ENCODE measurements at regions not wholly inside any gene's neighbourhood (a gene's known extent, or its start where the extent isn't known, plus 50 kb on each side); places are given as distances from the start of the nearest gene placed in this dataset.

DNA sequence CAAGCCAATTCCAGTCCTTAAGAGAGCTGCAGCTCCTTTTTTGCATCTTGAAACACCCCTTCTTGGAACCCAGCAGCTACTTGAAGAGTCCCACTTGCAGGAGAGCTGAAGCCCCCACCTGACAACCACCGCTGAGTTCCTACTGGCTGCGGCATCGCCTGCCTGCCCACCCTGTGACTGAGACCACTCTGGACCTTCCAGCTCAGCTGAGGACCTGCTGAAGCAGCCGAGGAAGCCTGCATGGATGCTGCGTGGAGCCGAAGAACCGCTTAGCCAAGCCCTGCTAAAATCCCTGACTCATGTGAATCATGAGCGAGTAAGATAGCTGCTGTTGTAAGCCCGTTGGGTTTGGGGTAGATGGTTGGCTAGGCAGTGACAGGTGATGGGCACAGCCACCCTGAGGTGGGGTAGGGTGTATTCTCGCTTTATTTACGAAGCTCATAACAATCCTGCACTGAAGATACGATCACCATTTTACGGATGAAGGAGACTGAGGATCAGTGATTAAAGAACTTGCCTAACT lies 78.4 kb downstream of the INHBB start:
- H4K5ac ChIP-seq (ENCODE audit: insufficient read length, low read depth, low read length) = no peak overlapping the region
- H3K4ac ChIP-seq (replicated peaks; ENCODE audit: insufficient read length, low read depth, low read length) = no peak overlapping the region
- no peak overlapping the region for H2AFZ ChIP-seq (ENCODE audit: low read length)
- no peaks in the 10 kb centered on the region for H3K79me2 ChIP-seq (ENCODE audit: control insufficient read depth in 1 of 2, insufficient read depth in 2 of 2, low read length in 2 of 2)
- no peaks in the 10 kb centered on the region for H3K36me3 ChIP-seq (ENCODE audit: control insufficient read depth in 2 of 4, insufficient read depth in 4 of 4, low read length in 3 of 4)
- H2BK20ac ChIP-seq (ENCODE audit: low read length) = no peak overlapping the region
- H2BK120ac ChIP-seq (replicated peaks; ENCODE audit: low read depth, low read length) = no peak overlapping the region
- H3K4me3 ChIP-seq (ENCODE audit: extremely low read depth in 1 of 4, insufficient read depth in 2 of 4, low read depth in 3 of 4, low read length in 4 of 4) = no peak overlapping the region
- H2BK12ac ChIP-seq (ENCODE audit: low read depth, low read length) = no peak overlapping the region
- peaks cover 2 to 7% (median 6%) of the 10 kb centered on the region in 4 experiments; a peak in 5 of 7 replicates for H3K4me1 ChIP-seq (replicated peaks in 1 of 4; ENCODE audit: control insufficient read depth in 3 of 4, insufficient read depth in 4 of 4, low read length in 3 of 4)
- DNase-seq (ENCODE audit: low read depth in 1 of 2, low spot score in 2 of 2) (peak in 1 of 2 experiments; percentile 42), FAIRE-seq (no peak)
- no peaks in the 10 kb centered on the region; the same call in 1 of the 2 replicates for H3K79me1 ChIP-seq (ENCODE audit: low read depth, low read length)
- no peak overlapping the region for H3K56ac ChIP-seq (replicated peaks; ENCODE audit: insufficient read length, low read depth, low read length)
- no peak overlapping the region for H3K14ac ChIP-seq (ENCODE audit: insufficient read length)
- peaks cover 2% of the 10 kb centered on the region in 2 experiments for H4K20me1 ChIP-seq (replicated peaks in 1 of 2; ENCODE audit: control insufficient read depth in 1 of 2, insufficient read depth in 2 of 2, low read length in 2 of 2)
- ChIA-PET POLR2A (ENCODE audit: partially characterized antibody) (interaction anchor here (1.2 kb wide), 1 partner anchor 41 kb away, joined by 3 read pairs; no protein-coding TSS in a partner anchor), CTCF (ENCODE audit: partially characterized antibody) (interaction anchor here (0.9 to 2.8 kb wide), 11 partner anchors 12 to 256 kb away, joined by 3 to 14 read pairs (median 4); no protein-coding TSS in a partner anchor)
- H3K4me2 ChIP-seq (ENCODE audit: insufficient read depth in 1 of 2, low read depth in 2 of 2, low read length in 2 of 2) = no peak overlapping the region
- no peak overlapping the region for H2BK5ac ChIP-seq (ENCODE audit: low read depth, low read length)
- 86% methylated on average over 13 of the region's 13 CpGs; no CpG with 5 or more reads in 1 of the 2 experiments for WGBS, 2 experiments (ENCODE audit: extremely low coverage in 1 of 2, insufficient coverage in 1 of 2, insufficient read length in 1 of 2, insufficient replicate concordance in 2 of 2, low coverage in 1 of 2, low lambda C conversion rate in 2 of 2, missing lambda C conversion rate in 1 of 2)
- H3K27me3 ChIP-seq (replicated peaks in 1 of 4; ENCODE audit: control insufficient read depth in 3 of 4, extremely low read depth in 1 of 4, insufficient read depth in 3 of 4, low read length in 3 of 4) = peaks cover 0 to 14% (median 7%) of the 10 kb centered on the region in 4 experiments; a peak in 4 of 7 replicates
- H2BK15ac ChIP-seq (ENCODE audit: low read length) = no peak overlapping the region
- peaks cover 7% of the 10 kb centered on the region; the same call in 1 of the 2 replicates for H3K23me2 ChIP-seq (ENCODE audit: low read depth, low read length)
- no peak overlapping the region for H3K9ac ChIP-seq (replicated peaks in 1 of 4; ENCODE audit: extremely low read depth in 1 of 4, low read depth in 3 of 4, low read length in 3 of 4)
- H2AK5ac ChIP-seq (ENCODE audit: low read depth, low read length) = no peak overlapping the region
- no peak overlapping the region for H3K27ac ChIP-seq (ENCODE audit: low read depth, low read length)
- H3K9me3 ChIP-seq (ENCODE audit: insufficient read depth in 2 of 2, low read depth in 1 of 2, low read length in 1 of 2) = no peaks in the 10 kb centered on the region
- no peak overlapping the region for H4K8ac ChIP-seq (ENCODE audit: extremely low read depth, insufficient read depth, low read length)
- no peak overlapping the region for H3K23ac ChIP-seq (ENCODE audit: insufficient read length)
- no peak overlapping the region for H4K91ac ChIP-seq (replicated peaks; ENCODE audit: insufficient read length, low read length)
- H3K18ac ChIP-seq (ENCODE audit: extremely low read depth, low read length) = no peak overlapping the region
- TF ChIP-seq TEAD4 (IDR thresholded peaks at IDR 0.05; ENCODE audit: low read depth, low read length) = no peak
- TF ChIP-seq SIRT6 (IDR thresholded peaks at IDR 0.05; ENCODE audit: low read length) = no peak
- TF ChIP-seq EZH2 (IDR thresholded peaks at IDR 0.05; ENCODE audit: low read depth, low read length, severe bottlenecking) = no peak
- no peak for TF ChIP-seq KDM4A (IDR thresholded peaks at IDR 0.05; ENCODE audit: low read depth, low read length, severe bottlenecking)
- no peak for TF ChIP-seq ASH2L (IDR thresholded peaks at IDR 0.05; ENCODE audit: low read length)
- TF ChIP-seq, protein P1, sequence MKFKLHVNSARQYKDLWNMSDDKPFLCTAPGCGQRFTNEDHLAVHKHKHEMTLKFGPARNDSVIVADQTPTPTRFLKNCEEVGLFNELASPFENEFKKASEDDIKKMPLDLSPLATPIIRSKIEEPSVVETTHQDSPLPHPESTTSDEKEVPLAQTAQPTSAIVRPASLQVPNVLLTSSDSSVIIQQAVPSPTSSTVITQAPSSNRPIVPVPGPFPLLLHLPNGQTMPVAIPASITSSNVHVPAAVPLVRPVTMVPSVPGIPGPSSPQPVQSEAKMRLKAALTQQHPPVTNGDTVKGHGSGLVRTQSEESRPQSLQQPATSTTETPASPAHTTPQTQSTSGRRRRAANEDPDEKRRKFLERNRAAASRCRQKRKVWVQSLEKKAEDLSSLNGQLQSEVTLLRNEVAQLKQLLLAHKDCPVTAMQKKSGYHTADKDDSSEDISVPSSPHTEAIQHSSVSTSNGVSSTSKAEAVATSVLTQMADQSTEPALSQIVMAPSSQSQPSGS (IDR thresholded peaks at IDR 0.05; ENCODE audit: low read length) = no peak
- no peak for TF ChIP-seq HDAC6 (IDR thresholded peaks at IDR 0.05; ENCODE audit: low read depth, low read length)
- no peak for TF ChIP-seq BRCA1 (IDR thresholded peaks at IDR 0.05; ENCODE audit: low read depth, low read length)
- no peak for TF ChIP-seq BACH1 (IDR thresholded peaks at IDR 0.05; ENCODE audit: low read length)
- TF ChIP-seq POLR2A (IDR thresholded peaks at IDR 0.05; ENCODE audit: control extremely low read depth in 1 of 2, low read depth in 2 of 2, low read length in 2 of 2) = no peak
- TF ChIP-seq CEBPB (IDR thresholded peaks at IDR 0.05; ENCODE audit: low read depth, low read length) = no peak
- no peak for TF ChIP-seq SIN3A (conservative IDR thresholded peaks at IDR 0.05 in 1 of 2, IDR thresholded peaks at IDR 0.05 in 1 of 2; ENCODE audit: low read depth in 1 of 2, low read length in 2 of 2)
- no peak for TF ChIP-seq KDM5A (IDR thresholded peaks at IDR 0.05; ENCODE audit: low read length)
